Thyroid gland (tissue), 4 donors: ENCODE measurements at regions not wholly inside any gene's neighbourhood (a gene's known extent, or its start where the extent isn't known, plus 50 kb on each side); places are given as distances from the start of the nearest gene placed in this dataset.

Experiments
- CTCF ChIP-seq, 6 experiments: fragments of 200-600 bp in 3 of 6; fragments of 450-650 bp in 3 of 6; sonication (generic) in 3 of 6; IDR thresholded peaks; one replicate each; pipeline ENCODE4 v1.5.1; 2016 to 2019; ENCODE audit warnings: antibody characterized with exemption in 6 of 6, mild to moderate bottlenecking in 2 of 6, inconsistent platforms in 1 of 6, moderate library complexity in 1 of 6
- POLR2A ChIP-seq, 2 donors: fragments of 450-650 bp; IDR thresholded peaks; one replicate each; pipeline ENCODE4 v1.6.1; 2017; ENCODE audit warnings: antibody characterized with exemption in 2 of 2, mild to moderate bottlenecking in 2 of 2, moderate library complexity in 1 of 2

DNA sequence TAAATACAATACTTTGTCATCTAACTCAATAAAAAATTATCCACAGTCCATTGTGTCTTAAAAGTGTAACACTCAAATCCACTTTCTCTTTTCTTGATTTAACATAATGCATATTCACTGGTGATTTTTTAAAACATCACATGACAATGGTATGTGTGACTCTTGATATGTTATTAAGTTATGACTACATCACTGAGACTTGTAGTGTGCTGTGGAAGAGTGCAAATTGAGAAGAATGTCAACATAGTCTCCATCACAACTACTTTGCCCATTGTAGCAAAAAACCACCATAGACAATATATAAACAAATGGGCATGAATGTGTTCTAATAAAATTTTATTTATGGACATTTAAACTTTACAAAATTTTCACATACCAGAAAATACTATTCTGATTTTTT lies 380.7 kb upstream of the PMFBP1 start:
- no peak for TF ChIP-seq CTCF (IDR thresholded peaks at IDR 0.05)
- TF ChIP-seq POLR2A (IDR thresholded peaks at IDR 0.05) = no peak
